RPMI8226 (cell line): ENCODE measurements at regions not wholly inside any gene's neighbourhood (a gene's known extent, or its start where the extent isn't known, plus 50 kb on each side); places are given as distances from the start of the nearest gene placed in this dataset.
"Not testable (repeated sequence)": the region's sequence is repeated elsewhere in the genome, so short reads cannot be mapped to it uniquely, and the experiment has no call there.

ENCODE experiments used
- DNase-seq: peaks from one replicate; pipeline ENCODE4 v3.0.0-alpha.2; 2015

- DNase-seq = no peak
Measured at GRCh38 chr2:39923455-39923854, 144.4 kb upstream of the THUMPD2 start.

DNA sequence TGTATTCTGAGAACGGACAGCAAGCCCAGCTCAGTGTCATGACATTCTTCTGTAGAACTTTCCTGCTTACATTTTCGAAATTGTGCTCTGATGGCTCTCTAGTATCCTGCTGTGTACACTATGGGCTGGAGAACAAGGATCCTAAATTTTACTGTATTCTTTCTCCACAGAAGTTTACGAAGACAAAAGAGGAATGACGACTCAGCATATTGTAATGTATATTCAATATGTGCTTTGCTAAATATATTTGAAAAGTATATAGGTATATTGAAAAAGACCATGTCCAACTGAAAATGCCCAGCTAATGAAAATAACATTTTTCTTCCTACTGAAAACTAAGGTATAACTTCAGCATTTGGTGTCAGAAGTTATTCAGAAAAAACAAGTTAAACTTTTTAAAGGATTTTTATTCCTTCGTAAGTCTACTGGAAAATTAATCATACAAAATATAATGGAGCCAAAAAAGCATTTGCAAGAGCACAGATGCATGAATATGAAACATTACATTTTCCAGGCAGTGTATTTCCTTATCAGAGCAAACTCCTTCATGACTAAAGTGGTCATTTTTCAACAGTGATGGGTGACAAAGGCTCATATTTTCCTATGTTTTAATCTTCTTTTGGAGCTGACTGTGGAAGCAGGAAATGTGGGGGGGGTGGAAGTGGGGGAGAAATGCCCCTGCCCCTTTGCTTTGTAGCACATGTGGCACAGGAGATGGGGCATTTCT, 143.8 kb upstream of the THUMPD2 start:
- no peak for DNase-seq

- peak; percentile 37 for DNase-seq
Measured at GRCh38 chr2:39920307-39920801, 141.3 kb upstream of the THUMPD2 start.

DNA sequence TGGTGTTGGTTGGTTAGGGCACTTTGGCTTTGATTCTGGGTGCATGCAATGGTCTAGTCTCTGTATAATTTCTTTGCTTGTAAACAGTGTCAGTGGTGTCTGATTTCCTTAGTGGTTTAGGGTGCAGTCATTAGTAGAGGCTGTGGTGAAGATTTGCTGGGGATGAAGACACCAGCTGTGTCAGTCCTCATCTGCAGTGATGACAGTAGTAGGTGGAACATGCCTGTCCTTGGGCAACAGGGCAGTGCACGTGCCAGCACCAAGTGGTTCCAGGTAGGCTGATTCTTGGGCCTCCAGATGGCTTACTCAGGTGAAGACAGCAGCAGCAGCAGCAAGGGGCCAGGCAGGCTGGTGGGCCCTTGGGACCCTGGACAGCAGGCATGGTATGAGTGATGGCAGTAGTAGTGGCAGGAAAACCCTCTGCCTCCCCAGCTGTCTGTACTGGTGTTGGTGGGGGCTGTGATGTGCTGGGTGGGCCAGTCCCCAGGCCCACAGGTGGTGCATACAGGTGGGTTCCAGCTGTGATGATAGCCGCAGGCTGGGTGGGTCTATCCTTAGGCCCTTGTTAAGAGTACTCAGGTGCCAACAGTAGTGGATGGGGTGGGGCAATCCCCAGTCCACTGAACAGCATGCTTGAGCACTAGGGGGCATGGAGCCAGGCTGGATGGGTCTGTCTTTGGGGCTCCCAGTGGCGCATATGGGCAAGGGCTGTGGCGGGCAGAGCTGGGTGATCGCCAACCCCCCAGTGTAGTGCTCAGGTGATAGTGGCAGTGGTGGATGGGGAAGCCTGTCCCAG, 140.7 kb upstream of the THUMPD2 start:
- DNase-seq = peak; percentile 18

GRCh38 chr2:39918886-39919285, 139.8 kb upstream of the THUMPD2 start:
- no peak for DNase-seq

DNA sequence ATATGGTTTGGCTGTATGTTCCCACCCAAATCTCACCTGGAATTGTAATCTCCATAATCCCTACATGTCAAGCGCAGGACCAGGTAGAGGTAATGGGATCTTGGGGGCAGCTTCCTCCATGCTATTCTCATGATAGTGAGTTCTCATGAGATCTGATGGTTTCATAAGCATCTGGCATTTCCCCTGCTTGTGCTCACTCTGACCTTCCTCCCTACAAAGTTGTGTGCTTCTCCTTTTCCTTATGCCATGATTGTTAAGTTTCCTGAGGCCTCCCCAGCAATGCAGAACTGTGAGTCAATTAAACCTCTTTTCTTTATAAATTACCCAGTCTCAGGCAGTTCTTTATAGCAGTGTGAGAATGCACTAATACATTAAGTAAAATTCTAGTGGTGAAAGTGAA, 138.3 kb upstream of the THUMPD2 start:
- DNase-seq = not testable (repeated sequence)

GRCh38 chr2:39914949-39915348, 135.9 kb upstream of the THUMPD2 start:
- no peak for DNase-seq

- DNase-seq = peak; percentile 64
Measured at GRCh38 chr2:39913648-39914461, 134.8 kb upstream of the THUMPD2 start.

DNA sequence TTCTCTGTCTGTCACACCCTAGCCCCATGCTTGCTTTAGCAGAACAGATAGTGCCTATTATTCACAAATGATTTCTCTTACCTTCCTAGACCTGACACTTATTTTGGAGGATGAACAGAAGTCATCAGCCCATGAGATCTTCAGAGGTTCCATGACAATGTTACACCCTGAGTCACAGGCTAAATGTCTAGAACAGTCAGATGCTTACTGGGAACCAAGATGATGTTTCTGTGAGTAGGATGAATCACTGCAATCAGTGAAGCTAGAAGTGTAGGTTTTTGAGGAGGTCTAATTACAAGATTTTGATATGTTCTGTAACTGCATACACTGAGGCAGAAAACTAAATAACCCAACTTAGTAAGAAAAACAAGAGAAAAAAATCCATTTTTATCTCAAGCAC, 123.0 kb upstream of the THUMPD2 start:
- no peak for DNase-seq

- no peak for DNase-seq
Measured at GRCh38 chr2:39898934-39899333, 119.9 kb upstream of the THUMPD2 start.

DNA sequence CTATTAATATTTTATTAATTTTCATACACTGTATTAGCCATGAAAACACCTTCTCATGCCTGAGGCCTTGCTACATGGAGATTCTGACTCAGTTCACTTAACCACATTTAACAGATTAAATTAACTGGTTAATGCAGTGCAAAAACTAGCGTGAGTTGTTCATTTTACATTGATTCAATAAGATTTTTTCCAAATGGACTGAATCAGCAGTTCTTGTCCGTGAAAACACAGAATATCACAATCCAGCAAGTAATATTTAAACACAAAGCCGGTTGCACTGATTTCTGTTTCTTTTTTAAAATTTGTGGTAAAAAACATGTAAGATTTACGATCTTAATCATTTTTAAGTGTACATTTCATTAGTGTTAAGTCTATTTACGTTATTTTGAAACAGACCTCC, 118.2 kb upstream of the THUMPD2 start:
- no peak for DNase-seq

DNA sequence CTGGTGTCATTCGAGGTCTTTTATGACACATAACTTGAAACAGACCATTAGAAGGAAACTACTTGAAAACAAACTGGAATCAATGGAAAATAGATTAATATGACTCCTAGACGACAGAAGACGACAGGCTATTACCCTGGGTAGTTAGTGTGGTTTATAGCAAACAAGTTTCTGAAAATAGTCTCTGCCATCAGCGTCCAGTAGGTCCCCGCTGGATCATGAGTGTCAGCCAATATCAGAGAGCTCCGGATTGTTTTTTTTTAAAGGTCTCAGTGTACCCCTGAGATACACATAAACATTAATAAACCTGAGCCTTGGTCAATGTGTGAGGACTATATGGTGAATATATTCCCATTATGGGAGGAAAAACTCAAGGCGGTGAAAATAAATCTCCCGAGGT, 115.0 kb upstream of the THUMPD2 start:
- DNase-seq = no peak

DNA sequence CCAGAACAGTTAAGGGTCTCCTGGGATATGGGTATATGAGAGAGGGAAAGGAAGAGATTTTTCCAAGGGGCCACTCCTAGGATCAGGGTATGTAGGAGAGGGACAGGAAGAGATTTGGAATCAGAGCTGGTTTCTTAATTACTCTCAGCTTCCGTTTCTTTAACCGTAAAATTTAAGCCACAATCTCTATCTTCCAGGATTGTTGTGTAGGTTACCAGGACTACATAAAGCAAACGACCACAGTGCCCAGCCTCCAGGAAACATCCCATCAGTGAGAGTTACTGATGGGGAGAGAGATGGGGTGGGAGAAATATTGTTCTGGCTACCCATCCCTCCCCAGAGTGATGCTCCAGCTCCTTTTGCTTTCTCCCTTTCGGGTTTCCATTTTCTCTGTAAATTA, 114.6 kb upstream of the THUMPD2 start:
- no peak for DNase-seq

DNA sequence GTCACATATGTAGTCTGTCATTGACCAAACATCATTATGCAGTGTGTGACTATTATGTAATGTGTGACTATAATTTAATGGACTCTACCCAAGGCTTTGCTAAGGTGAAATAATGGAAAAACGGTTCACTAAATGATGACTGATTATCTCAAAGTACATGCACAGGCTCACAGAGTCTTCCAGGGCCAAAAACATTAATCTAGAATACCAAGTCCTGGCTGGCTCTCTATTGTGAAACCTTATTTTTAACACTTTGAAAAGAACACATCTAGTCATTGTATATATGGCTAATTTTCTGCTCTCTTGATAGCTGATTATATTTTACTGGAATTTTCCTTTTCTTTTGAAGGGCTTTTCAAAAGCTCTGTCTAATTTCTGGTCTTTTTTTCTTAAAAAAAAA, 102.9 kb upstream of the THUMPD2 start:
- DNase-seq = no peak

DNA sequence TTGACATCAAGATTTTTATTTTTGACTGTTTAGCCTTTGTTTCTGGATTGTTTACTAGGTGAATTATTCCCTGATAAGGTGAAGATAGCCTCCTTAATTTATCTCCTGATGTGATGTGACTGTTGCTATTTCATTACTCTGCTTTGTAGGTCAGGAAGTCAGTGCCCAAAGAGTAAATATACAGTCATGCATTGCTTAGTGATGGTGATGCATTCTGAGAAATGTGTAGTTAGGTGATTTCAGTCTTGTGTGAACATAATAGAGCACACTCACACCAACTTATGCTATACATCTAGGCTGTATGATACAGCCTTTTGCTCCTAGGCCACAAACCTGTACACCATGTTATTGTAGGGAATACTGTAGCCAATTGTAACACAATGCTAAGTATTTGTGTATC, 102.4 kb upstream of the THUMPD2 start:
- no peak for DNase-seq

GRCh38 chr2:39879001-39879400, 99.9 kb upstream of the THUMPD2 start:
- not testable (repeated sequence) for DNase-seq

DNA sequence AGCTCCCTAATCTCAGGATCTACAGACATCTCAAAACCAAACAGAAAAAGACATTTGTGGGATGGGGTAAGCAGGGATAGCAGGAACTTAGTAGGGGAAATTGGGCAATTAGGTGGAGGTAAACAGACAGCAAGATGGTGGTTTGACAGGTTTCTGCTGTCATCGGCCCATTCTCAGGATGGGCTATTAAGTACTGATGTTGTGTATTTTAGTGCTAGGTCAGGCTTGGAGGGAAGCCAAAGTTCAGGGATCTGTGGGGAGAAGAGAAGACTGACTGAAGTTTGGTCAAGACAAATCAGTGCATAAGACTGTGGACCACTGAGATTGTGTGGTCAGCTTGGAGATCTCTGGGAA, 96.8 kb upstream of the THUMPD2 start:
- DNase-seq = peak; percentile 30

DNA sequence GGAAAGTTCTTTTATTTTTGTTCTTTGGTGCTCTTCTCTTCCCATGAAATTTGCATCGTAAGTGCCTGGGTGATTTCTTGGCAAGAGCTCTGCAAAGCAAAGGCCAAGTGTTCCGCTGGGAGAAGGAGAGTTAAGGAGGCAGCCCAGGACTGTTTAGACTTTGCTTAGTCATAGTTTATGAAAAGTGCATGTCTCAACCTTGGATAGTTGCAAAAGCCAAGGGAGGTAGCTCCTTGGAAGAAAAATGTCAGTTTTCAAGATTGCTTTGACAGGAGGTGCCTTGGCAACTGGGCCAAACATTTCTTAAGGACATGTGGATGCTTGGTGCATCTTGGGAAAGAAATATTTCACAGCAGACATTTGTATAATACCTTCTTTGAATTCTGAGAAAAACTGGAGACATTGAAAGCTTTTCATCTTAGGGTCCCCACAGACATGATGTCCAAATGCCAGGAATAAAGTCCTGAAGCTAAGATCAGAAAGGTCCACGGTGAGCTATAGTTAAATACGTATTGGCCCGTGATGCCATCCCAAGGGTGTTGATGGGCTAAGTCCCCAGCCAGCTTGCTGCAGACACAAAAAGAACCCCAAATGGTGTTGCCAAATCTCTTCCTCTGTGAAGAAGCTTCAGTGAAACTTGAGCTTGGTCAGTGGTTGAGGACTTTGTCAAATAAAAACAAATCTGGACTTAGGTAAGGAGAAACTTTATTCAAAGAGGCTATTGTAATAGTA, 96.3 kb upstream of the THUMPD2 start:
- no peak for DNase-seq

DNA sequence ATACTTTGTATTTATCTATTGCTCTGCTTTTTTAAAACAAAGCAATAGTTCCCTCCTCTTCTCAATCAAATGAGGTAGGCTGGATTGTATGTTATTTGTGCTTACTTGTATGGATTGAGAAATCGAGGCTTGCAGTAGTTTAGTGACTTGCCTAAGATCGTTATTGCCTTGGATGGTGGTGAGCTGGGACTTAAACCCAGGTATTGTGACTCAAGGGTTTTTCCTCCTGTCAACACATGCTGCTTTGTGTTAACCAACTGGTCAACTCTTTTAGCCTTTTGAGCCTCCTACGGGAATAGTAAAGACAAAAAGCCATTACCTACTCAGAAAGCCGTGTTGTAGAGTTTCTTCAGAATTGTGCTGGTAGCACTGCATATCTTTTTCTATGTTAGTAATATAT, 95.2 kb upstream of the THUMPD2 start:
- DNase-seq = no peak

DNA sequence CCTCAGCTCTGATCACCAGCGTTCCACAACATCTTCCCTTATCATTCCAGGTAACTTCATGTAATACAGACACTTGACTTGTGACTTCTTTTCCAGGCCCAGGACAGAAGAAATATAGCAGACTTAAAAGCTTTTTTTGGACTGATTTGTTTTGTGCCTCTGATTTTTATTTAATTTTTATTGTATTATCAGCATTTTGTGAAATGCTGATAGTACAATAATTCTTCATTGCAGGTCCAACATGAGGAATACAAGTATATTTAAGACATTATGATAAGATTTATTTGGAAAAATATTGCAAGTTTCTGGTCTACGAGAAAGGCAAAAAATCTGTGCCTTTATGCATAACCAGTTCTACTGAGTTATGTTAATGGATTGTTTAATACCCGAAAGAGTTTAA, 94.5 kb upstream of the THUMPD2 start:
- no peak for DNase-seq

DNA sequence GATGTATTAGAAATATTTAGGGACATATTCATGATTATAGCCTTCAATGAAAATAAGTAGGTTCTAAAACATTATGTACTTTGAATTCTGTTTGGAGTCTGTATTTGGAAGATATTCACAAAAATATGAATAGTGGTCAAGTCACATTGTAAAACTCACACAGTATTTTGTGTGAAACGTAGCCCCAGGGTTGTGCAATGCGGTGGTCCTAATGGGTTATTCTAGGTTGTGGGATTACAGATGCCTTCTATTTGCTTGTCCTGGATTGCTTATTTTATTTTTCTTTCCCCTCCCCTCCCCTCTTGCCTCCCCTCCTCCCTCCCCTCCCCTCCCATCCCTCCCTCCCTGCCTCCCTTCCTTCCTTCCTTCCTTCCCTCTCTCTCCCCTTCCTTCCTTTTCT, 93.7 kb upstream of the THUMPD2 start:
- DNase-seq = no peak

DNA sequence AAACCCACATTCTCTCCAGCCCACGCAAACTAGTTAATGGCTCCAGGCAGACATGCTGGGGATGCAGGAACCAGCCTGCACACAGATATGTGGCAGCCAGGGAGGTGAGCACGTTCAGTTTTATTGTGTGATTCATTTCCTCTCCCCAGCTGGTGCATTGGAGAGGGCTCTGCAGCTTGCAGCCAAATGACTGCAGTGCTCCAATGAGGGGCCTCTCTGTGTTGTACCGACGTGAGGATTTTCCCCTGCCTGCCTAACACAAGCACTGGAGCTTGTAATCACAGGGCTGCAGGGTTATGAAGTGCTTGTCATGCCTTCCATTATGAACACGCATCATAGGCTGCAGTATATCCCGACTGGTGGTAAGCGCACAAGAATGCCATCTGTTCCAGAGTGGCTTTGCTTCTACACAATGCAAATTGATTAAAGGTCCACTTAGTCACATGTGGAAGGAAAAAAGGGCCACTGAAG, 92.3 kb upstream of the THUMPD2 start:
- DNase-seq = no peak

DNA sequence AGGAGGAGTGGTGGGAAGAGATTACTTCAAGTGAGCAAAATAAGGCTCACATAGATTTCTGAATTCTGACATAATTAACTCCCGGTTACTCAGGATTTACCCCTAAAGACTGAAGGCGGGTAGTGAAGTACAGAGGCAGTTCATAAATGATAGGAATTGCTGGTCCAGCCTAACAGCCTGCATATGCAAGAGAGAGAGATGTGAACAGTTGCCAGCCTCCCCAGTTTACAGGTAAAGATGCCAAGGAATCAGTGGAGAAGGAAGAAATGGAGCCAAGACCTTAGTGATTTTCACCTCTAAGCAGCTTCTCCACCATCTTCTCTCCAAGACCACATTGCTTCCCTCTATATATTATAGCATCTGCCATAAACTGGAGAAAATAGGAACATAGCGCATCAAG, 91.8 kb upstream of the THUMPD2 start:
- no peak for DNase-seq
